ENCODE measurements at regions not wholly inside any gene's neighbourhood (a gene's known extent, or its start where the extent isn't known, plus 50 kb on each side); places are given as distances from the start of the nearest gene placed in this dataset.

- no peak for TF ChIP-seq POLR2A (IDR thresholded peaks at IDR 0.05; ENCODE audit: low read depth, low read length)
- TF ChIP-seq POLR2AphosphoS5 (IDR thresholded peaks at IDR 0.05; ENCODE audit: low read depth, low read length), result no peak
- TF ChIP-seq TAF1 (IDR thresholded peaks at IDR 0.05; ENCODE audit: low read depth, low read length), result no peak
Measured at GRCh38 chr21:14288922-14289321, 73.0 kb downstream of the RBM11 start.
